IMR-90 (cell line): ENCODE measurements at regions not wholly inside any gene's neighbourhood (a gene's known extent, or its start where the extent isn't known, plus 50 kb on each side); places are given as distances from the start of the nearest gene placed in this dataset.

Source experiments
- ATAC-seq: fragments of 200-7000 bp; cut with Tn5 transposase; 2 replicates; pipeline ENCODE4 v1.9.1; 2020; ENCODE audit warnings: low read depth, mild to moderate bottlenecking, moderate library complexity
- BruUV-seq: library from RNA; stranded (reverse); fragments of 400-500 nt; replicated peaks from 2 replicates; lab custom pipeline; 2021; lab: Mats Ljungman, UMichigan
- CTCF ChIA-PET: fragments of 300-600 bp; formaldehyde crosslinking; extraction: SDS; loops from one replicate; lab custom pipeline; 2021; ENCODE audit warnings: antibody characterized with exemption; lab: Yijun Ruan, JAX
- POLR2A ChIA-PET: fragments of 300-600 bp; sonication (Branson Sonifier 250); formaldehyde crosslinking; loops from one replicate; lab custom pipeline; 2022; ENCODE audit warnings: antibody characterized with exemption; ENCODE audit not compliant: unreplicated experiment; lab: Charles Lee
- DNase-seq: peaks from one replicate; pipeline ENCODE4 v3.0.0; 2013
- H2AFZ ChIP-seq: replicated peaks from 2 replicates; pipeline ENCODE3; 2013; ENCODE audit warnings: low read length, mild to moderate bottlenecking; ENCODE audit not compliant: poor library complexity
- H2AK5ac ChIP-seq: 2 replicates; pipeline ENCODE4 v1.6.1; 2013; ENCODE audit warnings: low read depth, low read length, inconsistent platforms
- H2AK9ac ChIP-seq: replicated peaks from 2 replicates; pipeline ENCODE3; 2013; ENCODE audit warnings: mild to moderate bottlenecking, low read depth, low read length, moderate library complexity; ENCODE audit not compliant: poor library complexity
- H2BK120ac ChIP-seq: 2 replicates; pipeline ENCODE4 v1.6.1; 2013; ENCODE audit warnings: low read depth, low read length, inconsistent platforms
- H2BK15ac ChIP-seq: 3 replicates; pipeline ENCODE4 v1.6.1; 2013; ENCODE audit warnings: low read depth, low read length, inconsistent platforms
- H2BK20ac ChIP-seq: 2 replicates; pipeline ENCODE4 v1.6.1; 2013; ENCODE audit warnings: low read depth, mild to moderate bottlenecking, inconsistent platforms, low read length, moderate library complexity
- H2BK5ac ChIP-seq: 2 replicates; pipeline ENCODE4 v1.6.1; 2013; ENCODE audit warnings: mild to moderate bottlenecking, low read depth, low read length, inconsistent platforms; ENCODE audit not compliant: poor library complexity, severe bottlenecking
- H3K14ac ChIP-seq: replicated peaks from 2 replicates; pipeline ENCODE4 v1.6.1; 2013; ENCODE audit warnings: low read depth, low read length, inconsistent platforms
- H3K18ac ChIP-seq: 2 replicates; pipeline ENCODE4 v1.6.1; 2013; ENCODE audit warnings: low read depth, low read length, control low read depth
- H3K23ac ChIP-seq: 2 replicates; pipeline ENCODE4 v1.6.1; 2013; ENCODE audit warnings: low read depth, low read length, inconsistent platforms
- H3K27ac ChIP-seq: 2 replicates; pipeline ENCODE4 v1.5.1; 2013; ENCODE audit warnings: mild to moderate bottlenecking, control low read depth, low read length; ENCODE audit not compliant: insufficient read depth
- H3K27me3 ChIP-seq: 2 replicates; pipeline ENCODE4 v1.6.1; 2013; ENCODE audit warnings: low read length; ENCODE audit not compliant: control insufficient read depth, insufficient read depth
- H3K36me3 ChIP-seq: 2 replicates; pipeline ENCODE4 v1.6.1; 2013; ENCODE audit warnings: low read length, mixed read lengths; ENCODE audit not compliant: control insufficient read depth, insufficient read depth
- H3K4ac ChIP-seq: 2 replicates; pipeline ENCODE4 v1.6.1; 2013; ENCODE audit warnings: low read depth, low read length, inconsistent platforms
- H3K4me1 ChIP-seq: 2 replicates; pipeline ENCODE4 v1.6.1; 2013; ENCODE audit warnings: low read length, mixed read lengths; ENCODE audit not compliant: control insufficient read depth, insufficient read depth
- H3K4me2 ChIP-seq: 2 replicates; pipeline ENCODE4 v1.6.1; 2013; ENCODE audit warnings: low read depth, mild to moderate bottlenecking, control low read depth, low read length, moderate library complexity
- H3K4me3 ChIP-seq: 2 replicates; pipeline ENCODE4 v1.5.1; 2013; ENCODE audit warnings: low read depth, mild to moderate bottlenecking, control low read depth, low read length, moderate library complexity; ENCODE audit not compliant: insufficient read depth
- H3K56ac ChIP-seq: 2 replicates; pipeline ENCODE4 v1.6.1; 2013; ENCODE audit warnings: low read length, inconsistent platforms; ENCODE audit not compliant: insufficient read depth; ENCODE audit errors: extremely low read depth
- H3K79me1 ChIP-seq, 2 experiments: 2 replicates each; pipeline ENCODE4 v1.6.1; 2013; ENCODE audit warnings: low read length in 2 of 2, inconsistent platforms in 1 of 2, low read depth in 1 of 2
- H3K9ac ChIP-seq: 2 replicates; pipeline ENCODE4 v1.6.1; 2013; ENCODE audit warnings: low read depth, low read length, control low read depth
- H3K9me1 ChIP-seq: 2 replicates; pipeline ENCODE4 v1.6.1; 2013; ENCODE audit warnings: low read length, inconsistent platforms; ENCODE audit not compliant: insufficient read depth
- H3K9me3 ChIP-seq: 2 replicates; pipeline ENCODE4 v1.6.1; 2013; ENCODE audit warnings: low read length; ENCODE audit not compliant: control insufficient read depth, insufficient read depth
- H4K20me1 ChIP-seq: 2 replicates; pipeline ENCODE4 v1.6.1; 2013; ENCODE audit warnings: low read length, inconsistent platforms; ENCODE audit not compliant: insufficient read depth
- H4K5ac ChIP-seq: 2 replicates; pipeline ENCODE4 v1.6.1; 2013; ENCODE audit warnings: mild to moderate bottlenecking, low read depth, low read length, control low read depth
- H4K8ac ChIP-seq, 2 experiments: 2 replicates each; pipeline ENCODE4 v1.6.1; 2013; ENCODE audit warnings: low read depth in 2 of 2, low read length in 2 of 2, control low read depth in 1 of 2, inconsistent platforms in 1 of 2
- H4K91ac ChIP-seq: 2 replicates; pipeline ENCODE4 v1.6.1; 2013; ENCODE audit warnings: low read depth, low read length, inconsistent platforms; ENCODE audit not compliant: insufficient read depth
- BHLHE40 ChIP-seq: fragments of 150-350 bp; IDR thresholded peaks from 2 replicates; pipeline ENCODE4 v1.6.1; 2016; ENCODE audit warnings: mild to moderate bottlenecking, low read depth, low read length
- CEBPB ChIP-seq: IDR thresholded peaks from 2 replicates; pipeline ENCODE4 v1.6.1; 2012; ENCODE audit warnings: low read depth, low read length, improper control_type of control experiment
- CHD1 ChIP-seq: IDR thresholded peaks from 2 replicates; pipeline ENCODE4 v1.6.1; 2012; ENCODE audit warnings: low read depth, low read length, improper control_type of control experiment
- CTCF ChIP-seq: conservative IDR thresholded peaks from 2 replicates; pipeline ENCODE4 v1.5.1; 2012; ENCODE audit warnings: mild to moderate bottlenecking, low read depth, low read length, improper control_type of control experiment
- ELK1 ChIP-seq: fragments of 150-350 bp; IDR thresholded peaks from 2 replicates; pipeline ENCODE4 v1.6.1; 2016; ENCODE audit warnings: low read depth, mild to moderate bottlenecking, low read length, moderate library complexity, borderline replicate concordance
- MAFK ChIP-seq: IDR thresholded peaks from 2 replicates; pipeline ENCODE4 v1.6.1; 2012; ENCODE audit warnings: low read depth, low read length, improper control_type of control experiment
- MXI1 ChIP-seq: IDR thresholded peaks from 2 replicates; pipeline ENCODE4 v1.6.1; 2012; ENCODE audit warnings: low read depth, mild to moderate bottlenecking, low read length, moderate library complexity, borderline replicate concordance
- NFE2L2 ChIP-seq: fragments of 150-350 bp; IDR thresholded peaks from 2 replicates; pipeline ENCODE4 v1.6.1; 2016; ENCODE audit warnings: low read depth, mild to moderate bottlenecking, low read length
- POLR2A ChIP-seq: IDR thresholded peaks from 2 replicates; pipeline ENCODE4 v1.6.1; 2012; ENCODE audit warnings: mild to moderate bottlenecking, low read depth, low read length
- RAD21 ChIP-seq: IDR thresholded peaks from 2 replicates; pipeline ENCODE4 v1.6.1; 2012; ENCODE audit warnings: low read length, improper control_type of control experiment
- RCOR1 ChIP-seq: IDR thresholded peaks from 2 replicates; pipeline ENCODE4 v1.6.1; 2012; ENCODE audit warnings: mild to moderate bottlenecking, low read length, improper control_type of control experiment; ENCODE audit not compliant: insufficient replicate concordance
- RFX5 ChIP-seq: IDR thresholded peaks from 2 replicates; pipeline ENCODE4 v1.8.0; 2012; ENCODE audit warnings: low read depth, mild to moderate bottlenecking, low read length, moderate library complexity
- SMC3 ChIP-seq: fragments of 150-350 bp; IDR thresholded peaks from 2 replicates; pipeline ENCODE4 v1.6.1; 2016; ENCODE audit warnings: low read depth, mild to moderate bottlenecking, antibody characterized with exemption, low read length, moderate library complexity
- WGBS, 2 experiments: methylation state at CpG; one replicate each; pipeline versions ENCODE4 v1.1.5 to v1.1.7; 2013; ENCODE audit warnings: missing lambda C conversion rate in 2 of 2; ENCODE audit not compliant: insufficient read length in 1 of 2; ENCODE audit errors: extremely low coverage in 2 of 2; 5-methylcytosine and 5-hydroxymethylcytosine counted together
- dilution Hi-C: fragments of 300-500 bp; cut with HindIII; formaldehyde crosslinking; loops from one replicate; pipeline ENCODE4 v1.14.3; 2018; ENCODE audit warnings: low sequenced_read_pairs; ENCODE audit not compliant: unreplicated experiment
- in situ Hi-C: fragments of 300-500 bp; cut with MboI; formaldehyde crosslinking; loops from 3 replicates; pipeline ENCODE4 v1.14.3; 2019; ENCODE audit warnings: low sequenced_read_pairs, inconsistent platforms, mixed read lengths
- intact Hi-C: fragments of 100-400 bp; cut with micrococcal nuclease; formaldehyde crosslinking; loops from 2 replicates; pipeline ENCODE4 v1.10.0; 2022
- TF ChIP-seq, protein P1 (sequence below): fragments of 150-350 bp; IDR thresholded peaks from 2 replicates; pipeline ENCODE4 v1.6.1; 2017; ENCODE audit warnings: mild to moderate bottlenecking, antibody characterized with exemption, low read length, low read depth

GRCh38 chr18:2213905-2214304 lies 357.4 kb downstream of the METTL4 start:
- Histone ChIP-seq H3K4me3 (no peak overlapping the region), H4K20me1 (no peaks in the 10 kb centered on the region), H4K5ac (no peak overlapping the region), H3K27ac (no peak overlapping the region), H3K27me3 (no peaks in the 10 kb centered on the region), H3K14ac (no peak overlapping the region), H4K91ac (no peak overlapping the region), H2AFZ (no peak overlapping the region), H3K56ac (no peak overlapping the region), H2AK9ac (no peak overlapping the region), H3K79me1 (no peaks in the 10 kb centered on the region), H3K4ac (no peak overlapping the region), H3K9me1 (no peaks in the 10 kb centered on the region), H3K18ac (no peak overlapping the region), H3K23ac (no peak overlapping the region), H2BK120ac (no peak overlapping the region), H4K8ac (no peak overlapping the region), H2BK15ac (no peak overlapping the region), H3K36me3 (no peaks in the 10 kb centered on the region), H2AK5ac (no peak overlapping the region), H3K4me2 (no peak overlapping the region), H2BK5ac (no peak overlapping the region), H3K9ac (no peak overlapping the region), H3K9me3 (no peaks in the 10 kb centered on the region), H3K4me1 (no peaks in the 10 kb centered on the region), H2BK20ac (no peak overlapping the region)
- in situ Hi-C loops (no loop called here), dilution Hi-C loops (no loop called here), intact Hi-C loops (no loop called here)
- no TSS peak for BruUV-seq
- ChIA-PET POLR2A (no interaction called here), CTCF (no interaction called here)
- no peak for TF ChIP-seq ELK1
- no peak for TF ChIP-seq RCOR1
- no peak for TF ChIP-seq BHLHE40
- TF ChIP-seq, protein P1, sequence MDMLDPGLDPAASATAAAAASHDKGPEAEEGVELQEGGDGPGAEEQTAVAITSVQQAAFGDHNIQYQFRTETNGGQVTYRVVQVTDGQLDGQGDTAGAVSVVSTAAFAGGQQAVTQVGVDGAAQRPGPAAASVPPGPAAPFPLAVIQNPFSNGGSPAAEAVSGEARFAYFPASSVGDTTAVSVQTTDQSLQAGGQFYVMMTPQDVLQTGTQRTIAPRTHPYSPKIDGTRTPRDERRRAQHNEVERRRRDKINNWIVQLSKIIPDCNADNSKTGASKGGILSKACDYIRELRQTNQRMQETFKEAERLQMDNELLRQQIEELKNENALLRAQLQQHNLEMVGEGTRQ = no peak
- no peak for TF ChIP-seq SMC3
- TF ChIP-seq RAD21 = no peak
- TF ChIP-seq CHD1 = no peak
- TF ChIP-seq NFE2L2 = no peak
- no peak for TF ChIP-seq MAFK
- TF ChIP-seq CEBPB = no peak
- no peak for TF ChIP-seq CTCF
- no peak for TF ChIP-seq POLR2A
- TF ChIP-seq RFX5 = no peak
- no peak for TF ChIP-seq MXI1
- DNase-seq (no peak), ATAC-seq (no peak)
- no CpG with 5 or more reads among the region's 2 CpGs for WGBS, 2 experiments
